ENCODE measurements at regions not wholly inside any gene's neighbourhood (a gene's known extent, or its start where the extent isn't known, plus 50 kb on each side); places are given as distances from the start of the nearest gene placed in this dataset.

DNA sequence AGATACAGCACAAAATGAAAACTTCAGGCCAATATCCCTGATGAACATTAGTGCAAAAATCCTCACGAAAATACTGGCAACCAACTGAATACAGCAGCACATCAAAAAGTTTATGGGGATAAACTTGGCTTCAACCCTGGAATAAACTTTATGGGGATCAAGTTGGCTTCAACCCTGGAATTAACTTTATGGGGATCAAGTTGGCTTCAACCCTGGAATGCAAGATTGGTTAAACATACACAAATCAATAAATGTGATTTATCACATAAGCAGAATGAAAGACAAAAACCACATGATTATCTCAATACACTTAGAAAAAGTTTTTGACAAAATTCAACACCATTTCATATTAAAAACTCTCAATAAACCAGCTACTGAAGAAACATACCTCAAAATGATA is 213.7 kb upstream of the DMRTA1 start:
- TF ChIP-seq CTCF (IDR thresholded peaks at IDR 0.05; ENCODE audit: partially characterized antibody, unreplicated experiment), result no peak
- no peaks in the 10 kb centered on the region for H3K4me1 Mint-ChIP-seq (ENCODE audit: low read depth, unreplicated experiment)
- no peak for DNase-seq
- H3K27ac Mint-ChIP-seq (ENCODE audit: unreplicated experiment), result no peak overlapping the region
- peaks cover 12% of the 10 kb centered on the region for H3K36me3 Mint-ChIP-seq (ENCODE audit: unreplicated experiment)
- H3K27me3 Mint-ChIP-seq (ENCODE audit: unreplicated experiment), result no peaks in the 10 kb centered on the region
- H3K4me3 Mint-ChIP-seq (ENCODE audit: unreplicated experiment), result no peak overlapping the region
- peaks cover 4% of the 10 kb centered on the region for H3K9me3 Mint-ChIP-seq (ENCODE audit: unreplicated experiment)

DNA sequence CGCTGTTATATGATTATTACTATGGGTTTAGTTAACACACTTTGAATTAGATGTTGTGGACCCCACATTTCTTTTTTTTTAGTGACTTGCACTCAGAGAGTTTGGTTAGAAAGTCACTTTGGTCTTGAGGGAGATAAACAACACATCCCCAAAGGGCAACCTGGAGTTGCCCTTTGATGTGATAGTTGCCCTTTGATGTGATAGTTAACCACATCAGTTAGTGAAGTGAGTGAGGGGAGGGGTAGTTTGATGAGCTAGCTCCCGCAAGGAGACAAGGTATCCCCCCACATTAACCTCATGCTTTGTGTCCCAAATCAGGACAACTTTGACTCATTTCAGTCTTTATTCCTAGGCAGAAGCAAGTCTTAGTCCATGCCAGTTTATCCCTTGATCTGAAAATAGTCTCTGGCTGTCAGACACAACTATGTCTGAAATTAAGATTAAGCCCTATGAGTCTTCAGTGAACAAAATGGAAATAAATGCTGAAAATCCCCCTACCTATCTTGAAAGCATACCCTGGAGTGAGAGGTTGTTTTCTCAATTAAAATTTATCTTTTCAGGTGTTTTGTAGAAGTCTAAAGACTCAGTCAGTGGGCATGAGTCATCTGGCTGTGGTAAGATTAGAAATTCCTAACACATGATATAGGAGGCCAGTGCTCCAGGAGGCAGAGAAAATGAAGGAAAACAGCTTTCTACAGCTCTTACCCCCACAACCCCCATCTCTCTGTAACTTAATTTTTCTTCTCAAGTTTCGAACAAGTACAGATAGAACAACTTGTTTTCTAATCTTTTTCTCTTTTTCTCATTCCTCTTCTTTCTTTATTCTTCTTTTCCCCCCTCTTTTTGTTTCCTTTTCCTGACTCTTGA is 208.9 kb upstream of the DMRTA1 start:
- no peaks in the 10 kb centered on the region for H3K9me3 Mint-ChIP-seq (ENCODE audit: unreplicated experiment)
- H3K27ac Mint-ChIP-seq (ENCODE audit: unreplicated experiment), result no peak overlapping the region
- no peaks in the 10 kb centered on the region for H3K36me3 Mint-ChIP-seq (ENCODE audit: unreplicated experiment)
- no peak for DNase-seq
- TF ChIP-seq CTCF (IDR thresholded peaks at IDR 0.05; ENCODE audit: partially characterized antibody, unreplicated experiment), result no peak
- no peaks in the 10 kb centered on the region for H3K4me1 Mint-ChIP-seq (ENCODE audit: low read depth, unreplicated experiment)
- no peak overlapping the region for H3K4me3 Mint-ChIP-seq (ENCODE audit: unreplicated experiment)
- H3K27me3 Mint-ChIP-seq (ENCODE audit: unreplicated experiment), result no peaks in the 10 kb centered on the region

GRCh38 chr9:22238809-22239684 is 207.6 kb upstream of the DMRTA1 start:
- Mint-ChIP-seq H3K27ac (ENCODE audit: unreplicated experiment) (no peak overlapping the region), H3K36me3 (ENCODE audit: unreplicated experiment) (no peaks in the 10 kb centered on the region), H3K4me1 (ENCODE audit: low read depth, unreplicated experiment) (peaks cover 3% of the 10 kb centered on the region), H3K4me3 (ENCODE audit: unreplicated experiment) (no peak overlapping the region), H3K9me3 (ENCODE audit: unreplicated experiment) (no peaks in the 10 kb centered on the region), H3K27me3 (ENCODE audit: unreplicated experiment) (no peaks in the 10 kb centered on the region)
- peak; percentile 55 for TF ChIP-seq CTCF (IDR thresholded peaks at IDR 0.05; ENCODE audit: partially characterized antibody, unreplicated experiment)
- no peak for DNase-seq

DNA sequence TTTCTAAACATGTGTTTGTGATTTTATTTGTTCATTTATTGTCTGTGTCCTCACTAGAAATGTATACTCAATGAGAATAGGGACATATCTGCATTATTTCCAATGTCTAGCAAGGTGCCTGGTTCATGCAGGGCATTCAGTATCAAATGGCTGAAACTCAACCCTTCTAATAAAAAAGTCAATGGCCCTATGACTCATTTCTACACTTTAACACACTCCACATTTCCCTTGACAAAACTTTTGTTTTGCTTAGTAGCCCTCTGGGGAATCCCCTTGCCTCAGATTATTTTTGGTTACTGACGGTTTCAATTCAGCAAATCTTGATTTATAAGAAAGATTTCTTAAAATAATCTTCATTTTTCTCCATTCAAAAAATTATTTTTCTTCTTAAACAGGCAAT is 206.0 kb upstream of the DMRTA1 start:
- H3K27me3 Mint-ChIP-seq (ENCODE audit: unreplicated experiment), result no peaks in the 10 kb centered on the region
- no peak overlapping the region for H3K27ac Mint-ChIP-seq (ENCODE audit: unreplicated experiment)
- TF ChIP-seq CTCF (IDR thresholded peaks at IDR 0.05; ENCODE audit: partially characterized antibody, unreplicated experiment), result no peak
- no peaks in the 10 kb centered on the region for H3K36me3 Mint-ChIP-seq (ENCODE audit: unreplicated experiment)
- no peaks in the 10 kb centered on the region for H3K9me3 Mint-ChIP-seq (ENCODE audit: unreplicated experiment)
- DNase-seq, result no peak
- H3K4me3 Mint-ChIP-seq (ENCODE audit: unreplicated experiment), result no peak overlapping the region
- peaks cover 3% of the 10 kb centered on the region for H3K4me1 Mint-ChIP-seq (ENCODE audit: low read depth, unreplicated experiment)
